ENCODE measurements at regions not wholly inside any gene's neighbourhood (a gene's known extent, or its start where the extent isn't known, plus 50 kb on each side); places are given as distances from the start of the nearest gene placed in this dataset.
"Not testable (repeated sequence)": the region's sequence is repeated elsewhere in the genome, so short reads cannot be mapped to it uniquely, and the experiment has no call there.

DNA sequence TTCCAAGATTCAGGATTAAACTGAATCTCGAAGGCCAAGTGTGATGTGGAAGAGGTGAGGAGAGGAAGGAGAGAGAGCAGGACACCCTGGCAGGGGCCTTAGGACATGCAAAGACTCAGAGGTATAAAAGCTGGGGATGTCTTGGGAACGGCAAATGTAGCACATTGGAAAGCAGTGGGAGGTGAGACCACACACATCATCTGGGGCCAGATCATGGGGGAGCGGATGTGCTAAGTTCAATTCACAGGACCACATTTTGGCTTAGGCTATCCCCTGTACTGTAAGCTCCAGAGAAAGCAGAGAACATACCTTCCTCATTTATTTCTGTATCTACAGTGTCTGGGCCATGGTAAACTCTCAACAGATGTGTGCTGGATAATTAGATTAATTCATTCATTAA, 59.5 kb upstream of the MBOAT1 start:
- no peak overlapping the region for H3K27ac ChIP-seq (ENCODE audit: low read length)
- TF ChIP-seq, protein P1, sequence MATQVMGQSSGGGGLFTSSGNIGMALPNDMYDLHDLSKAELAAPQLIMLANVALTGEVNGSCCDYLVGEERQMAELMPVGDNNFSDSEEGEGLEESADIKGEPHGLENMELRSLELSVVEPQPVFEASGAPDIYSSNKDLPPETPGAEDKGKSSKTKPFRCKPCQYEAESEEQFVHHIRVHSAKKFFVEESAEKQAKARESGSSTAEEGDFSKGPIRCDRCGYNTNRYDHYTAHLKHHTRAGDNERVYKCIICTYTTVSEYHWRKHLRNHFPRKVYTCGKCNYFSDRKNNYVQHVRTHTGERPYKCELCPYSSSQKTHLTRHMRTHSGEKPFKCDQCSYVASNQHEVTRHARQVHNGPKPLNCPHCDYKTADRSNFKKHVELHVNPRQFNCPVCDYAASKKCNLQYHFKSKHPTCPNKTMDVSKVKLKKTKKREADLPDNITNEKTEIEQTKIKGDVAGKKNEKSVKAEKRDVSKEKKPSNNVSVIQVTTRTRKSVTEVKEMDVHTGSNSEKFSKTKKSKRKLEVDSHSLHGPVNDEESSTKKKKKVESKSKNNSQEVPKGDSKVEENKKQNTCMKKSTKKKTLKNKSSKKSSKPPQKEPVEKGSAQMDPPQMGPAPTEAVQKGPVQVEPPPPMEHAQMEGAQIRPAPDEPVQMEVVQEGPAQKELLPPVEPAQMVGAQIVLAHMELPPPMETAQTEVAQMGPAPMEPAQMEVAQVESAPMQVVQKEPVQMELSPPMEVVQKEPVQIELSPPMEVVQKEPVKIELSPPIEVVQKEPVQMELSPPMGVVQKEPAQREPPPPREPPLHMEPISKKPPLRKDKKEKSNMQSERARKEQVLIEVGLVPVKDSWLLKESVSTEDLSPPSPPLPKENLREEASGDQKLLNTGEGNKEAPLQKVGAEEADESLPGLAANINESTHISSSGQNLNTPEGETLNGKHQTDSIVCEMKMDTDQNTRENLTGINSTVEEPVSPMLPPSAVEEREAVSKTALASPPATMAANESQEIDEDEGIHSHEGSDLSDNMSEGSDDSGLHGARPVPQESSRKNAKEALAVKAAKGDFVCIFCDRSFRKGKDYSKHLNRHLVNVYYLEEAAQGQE (IDR thresholded peaks at IDR 0.05; ENCODE audit: insufficient read depth in 1 of 2, low read depth in 2 of 2, low read length in 1 of 2) = no peak
- TF ChIP-seq TCF7L2 (IDR thresholded peaks at IDR 0.05; ENCODE audit: low read depth, low read length) (no peak), POLR2AphosphoS5 (IDR thresholded peaks at IDR 0.05; ENCODE audit: low read depth, low read length) (no peak), SIN3A (IDR thresholded peaks at IDR 0.05; ENCODE audit: borderline replicate concordance, insufficient read depth, low read depth, low read length) (no peak)
- TF ChIP-seq, protein P2, sequence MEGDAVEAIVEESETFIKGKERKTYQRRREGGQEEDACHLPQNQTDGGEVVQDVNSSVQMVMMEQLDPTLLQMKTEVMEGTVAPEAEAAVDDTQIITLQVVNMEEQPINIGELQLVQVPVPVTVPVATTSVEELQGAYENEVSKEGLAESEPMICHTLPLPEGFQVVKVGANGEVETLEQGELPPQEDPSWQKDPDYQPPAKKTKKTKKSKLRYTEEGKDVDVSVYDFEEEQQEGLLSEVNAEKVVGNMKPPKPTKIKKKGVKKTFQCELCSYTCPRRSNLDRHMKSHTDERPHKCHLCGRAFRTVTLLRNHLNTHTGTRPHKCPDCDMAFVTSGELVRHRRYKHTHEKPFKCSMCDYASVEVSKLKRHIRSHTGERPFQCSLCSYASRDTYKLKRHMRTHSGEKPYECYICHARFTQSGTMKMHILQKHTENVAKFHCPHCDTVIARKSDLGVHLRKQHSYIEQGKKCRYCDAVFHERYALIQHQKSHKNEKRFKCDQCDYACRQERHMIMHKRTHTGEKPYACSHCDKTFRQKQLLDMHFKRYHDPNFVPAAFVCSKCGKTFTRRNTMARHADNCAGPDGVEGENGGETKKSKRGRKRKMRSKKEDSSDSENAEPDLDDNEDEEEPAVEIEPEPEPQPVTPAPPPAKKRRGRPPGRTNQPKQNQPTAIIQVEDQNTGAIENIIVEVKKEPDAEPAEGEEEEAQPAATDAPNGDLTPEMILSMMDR (IDR thresholded peaks at IDR 0.05) = no peak
- H3K4me3 ChIP-seq (ENCODE audit: low read depth in 2 of 2, low read length in 2 of 2) = no peak overlapping the region
- intact Hi-C loops (cut with micrococcal nuclease; ENCODE audit: unreplicated experiment) = no loop called here
- no peaks in the 10 kb centered on the region for H3K9me3 ChIP-seq (ENCODE audit: control insufficient read depth, insufficient read depth, low read depth, low read length)
- CTCF ChIA-PET = no interaction called here
- no peaks in the 10 kb centered on the region for H3K4me1 ChIP-seq (ENCODE audit: control insufficient read depth, insufficient read depth, low read length)
- no TSS peak for BruUV-seq (replicated peaks)
- ATAC-seq (no peak), DNase-seq (ENCODE audit: low read depth, low spot score) (no peak)
- H3K36me3 ChIP-seq (ENCODE audit: control insufficient read depth, insufficient read depth, low read length) = no peaks in the 10 kb centered on the region
- POLR2A ChIA-PET = no interaction called here
- no peaks in the 10 kb centered on the region for H3K27me3 ChIP-seq (ENCODE audit: control insufficient read depth, insufficient read depth, low read length)
- in situ Hi-C loops (cut with HindIII; ENCODE audit: low pct_unique_long_range_greater_than_20kb, low sequenced_read_pairs) = no loop called here

DNA sequence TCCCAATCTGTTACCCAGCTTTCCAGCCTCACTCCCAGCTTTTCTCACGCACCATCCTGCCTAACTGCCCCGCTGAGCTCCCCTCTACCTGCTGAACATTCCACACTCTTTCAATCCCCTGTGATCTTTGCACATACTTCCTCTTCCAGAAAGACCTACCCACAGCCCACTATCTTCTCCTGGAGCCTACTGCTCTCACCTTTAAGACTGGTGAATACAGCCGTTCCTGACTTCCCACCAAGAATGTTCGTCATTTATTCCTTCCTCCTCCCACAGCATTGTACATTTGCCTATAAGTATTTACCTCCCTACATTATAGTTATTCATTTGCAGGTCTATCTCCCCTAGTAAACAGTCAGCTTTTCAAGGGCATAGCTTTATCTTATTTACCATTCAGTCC, 61.9 kb upstream of the MBOAT1 start:
- Histone ChIP-seq H3K27me3 (ENCODE audit: control insufficient read depth, insufficient read depth, low read length) (0 out of 2 replicates have a peak, but pooled peaks cover 3% of the 10 kb centered on the region), H3K9me3 (ENCODE audit: control insufficient read depth, insufficient read depth, low read depth, low read length) (no peaks in the 10 kb centered on the region), H3K36me3 (ENCODE audit: control insufficient read depth, insufficient read depth, low read length) (no peaks in the 10 kb centered on the region), H3K4me1 (ENCODE audit: control insufficient read depth, insufficient read depth, low read length) (no peaks in the 10 kb centered on the region), H3K27ac (ENCODE audit: low read length) (no peak overlapping the region), H3K4me3 (ENCODE audit: low read depth in 2 of 2, low read length in 2 of 2) (no peak overlapping the region)
- in situ Hi-C loops (cut with HindIII; ENCODE audit: low pct_unique_long_range_greater_than_20kb, low sequenced_read_pairs) (no loop called here), intact Hi-C loops (cut with micrococcal nuclease; ENCODE audit: unreplicated experiment) (no loop called here)
- DNase-seq (ENCODE audit: low read depth, low spot score) = no peak
- BruUV-seq (replicated peaks) = no TSS peak
- no peak for ATAC-seq
- TF ChIP-seq SIN3A (IDR thresholded peaks at IDR 0.05; ENCODE audit: borderline replicate concordance, insufficient read depth, low read depth, low read length) = no peak
- POLR2A ChIA-PET = no interaction called here
- CTCF ChIA-PET = interaction anchor here (0.6 kb wide), 1 partner anchor 150 kb away, joined by 4 read pairs; no protein-coding TSS in a partner anchor

DNA sequence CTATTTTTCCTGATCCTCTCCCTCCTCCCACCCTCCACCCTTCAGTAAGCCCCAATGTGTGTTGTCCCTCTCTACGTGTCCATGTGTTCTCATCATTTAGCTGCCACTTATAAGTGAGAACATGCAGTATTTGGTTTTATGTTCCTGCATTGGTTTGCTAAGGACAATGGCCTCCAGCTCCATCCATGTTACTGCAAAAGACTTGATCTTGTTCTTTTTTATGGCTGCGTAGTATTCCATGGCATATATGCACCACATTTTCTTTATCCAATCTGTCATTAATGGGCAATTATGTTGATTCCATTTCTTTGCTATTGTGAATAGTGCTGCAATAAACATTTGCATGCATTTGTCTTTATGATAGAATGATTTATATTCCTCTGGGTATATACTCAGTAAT, 63.6 kb upstream of the MBOAT1 start:
- H3K27me3 ChIP-seq (ENCODE audit: control insufficient read depth, insufficient read depth, low read length); DNase-seq (ENCODE audit: low read depth, low spot score); BruUV-seq (replicated peaks); POLR2A ChIA-PET; H3K4me3 ChIP-seq (ENCODE audit: low read depth in 2 of 2, low read length in 2 of 2); ATAC-seq; intact Hi-C loops (cut with micrococcal nuclease; ENCODE audit: unreplicated experiment); H3K4me1 ChIP-seq (ENCODE audit: control insufficient read depth, insufficient read depth, low read length); CTCF ChIA-PET; H3K27ac ChIP-seq (ENCODE audit: low read length); H3K36me3 ChIP-seq (ENCODE audit: control insufficient read depth, insufficient read depth, low read length); H3K9me3 ChIP-seq (ENCODE audit: control insufficient read depth, insufficient read depth, low read depth, low read length); in situ Hi-C loops (cut with HindIII; ENCODE audit: low pct_unique_long_range_greater_than_20kb, low sequenced_read_pairs): not testable (repeated sequence)

DNA sequence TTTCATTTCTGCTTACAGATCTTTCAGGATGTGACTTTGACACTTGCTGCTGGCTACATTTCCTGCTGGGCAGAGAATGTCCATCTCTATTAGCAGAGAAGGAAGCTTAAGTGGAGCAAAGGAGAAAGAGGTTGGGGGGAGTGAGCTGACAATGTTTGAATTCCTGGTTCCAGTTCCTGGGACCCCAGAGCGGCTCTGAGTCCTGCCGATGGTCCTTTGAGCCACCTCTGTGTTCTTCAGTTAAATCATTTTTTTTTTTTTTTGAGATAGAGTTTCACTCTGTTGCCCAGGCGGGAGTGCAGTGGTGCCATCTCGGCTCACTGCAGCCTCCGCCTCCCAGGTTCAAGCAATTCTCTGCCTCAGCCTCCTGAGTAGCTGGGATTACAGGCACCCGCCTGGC, 65.5 kb upstream of the MBOAT1 start:
- H3K9me3 ChIP-seq (ENCODE audit: control insufficient read depth, insufficient read depth, low read depth, low read length); H3K27ac ChIP-seq (ENCODE audit: low read length); DNase-seq (ENCODE audit: low read depth, low spot score); in situ Hi-C loops (cut with HindIII; ENCODE audit: low pct_unique_long_range_greater_than_20kb, low sequenced_read_pairs); H3K4me1 ChIP-seq (ENCODE audit: control insufficient read depth, insufficient read depth, low read length); H3K27me3 ChIP-seq (ENCODE audit: control insufficient read depth, insufficient read depth, low read length); H3K36me3 ChIP-seq (ENCODE audit: control insufficient read depth, insufficient read depth, low read length); ATAC-seq; BruUV-seq (replicated peaks); intact Hi-C loops (cut with micrococcal nuclease; ENCODE audit: unreplicated experiment); H3K4me3 ChIP-seq (ENCODE audit: low read depth in 2 of 2, low read length in 2 of 2): not testable (repeated sequence)
- POLR2A ChIA-PET = interaction anchor here (0.6 to 1.1 kb wide), 2 partner anchors 63 to 127 kb away, joined by 3 to 4 read pairs; no protein-coding TSS in a partner anchor
- CTCF ChIA-PET = interaction anchor here (0.6 kb wide), 1 partner anchor 8 kb away, joined by 4 read pairs; no protein-coding TSS in a partner anchor
